ENCODE measurements at regions not wholly inside any gene's neighbourhood (a gene's known extent, or its start where the extent isn't known, plus 50 kb on each side); places are given as distances from the start of the nearest gene placed in this dataset.

DNA sequence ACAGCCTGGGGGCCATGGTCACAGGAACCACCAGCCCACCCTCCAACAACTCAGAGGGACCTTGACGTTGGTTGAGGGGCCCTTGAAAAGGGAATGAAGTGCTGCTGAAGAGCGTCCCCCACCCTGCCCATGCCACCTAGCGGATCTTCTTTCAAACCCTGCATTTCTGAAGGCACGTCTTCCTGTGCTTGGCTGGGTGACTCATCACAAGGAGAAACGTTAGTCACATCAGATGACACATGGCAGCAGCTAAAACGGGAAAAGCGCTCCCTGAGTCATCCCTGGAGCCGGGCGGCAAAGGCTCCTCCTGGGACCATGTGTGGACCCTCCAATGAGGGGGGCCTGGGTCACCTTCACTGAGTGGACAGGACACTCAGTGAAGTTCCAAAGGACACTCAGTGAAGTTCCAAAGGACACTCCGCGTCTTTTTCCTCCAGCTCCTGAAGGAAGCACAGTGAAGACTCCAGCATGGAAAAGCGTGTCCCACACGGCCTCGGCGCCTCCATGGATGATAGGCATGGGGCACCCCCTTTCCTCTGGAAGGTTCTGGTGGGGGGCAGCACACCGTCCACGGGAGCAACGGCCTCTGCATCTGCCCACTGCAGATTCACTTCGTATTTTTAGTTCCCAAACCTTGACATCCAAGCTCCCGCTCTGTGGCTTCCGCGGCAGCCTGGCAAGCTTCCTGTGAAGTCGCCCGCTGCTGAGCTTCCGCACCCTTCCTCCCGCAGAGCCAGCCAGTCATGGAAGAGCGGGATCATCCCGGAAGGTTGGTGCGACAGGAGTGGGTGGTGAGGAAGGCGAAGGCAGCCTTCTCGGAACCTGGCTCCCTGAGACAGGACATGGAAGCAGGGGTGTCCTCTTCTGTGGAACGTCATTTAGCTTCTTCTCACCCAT is 383.4 kb downstream of the VRK1 start:
- TF ChIP-seq CTCF (IDR thresholded peaks at IDR 0.05): no peak
- no peak for TF ChIP-seq ZFX (IDR thresholded peaks at IDR 0.05; ENCODE audit: borderline replicate concordance)
